ENCODE measurements at regions not wholly inside any gene's neighbourhood (a gene's known extent, or its start where the extent isn't known, plus 50 kb on each side); places are given as distances from the start of the nearest gene placed in this dataset.

DNA sequence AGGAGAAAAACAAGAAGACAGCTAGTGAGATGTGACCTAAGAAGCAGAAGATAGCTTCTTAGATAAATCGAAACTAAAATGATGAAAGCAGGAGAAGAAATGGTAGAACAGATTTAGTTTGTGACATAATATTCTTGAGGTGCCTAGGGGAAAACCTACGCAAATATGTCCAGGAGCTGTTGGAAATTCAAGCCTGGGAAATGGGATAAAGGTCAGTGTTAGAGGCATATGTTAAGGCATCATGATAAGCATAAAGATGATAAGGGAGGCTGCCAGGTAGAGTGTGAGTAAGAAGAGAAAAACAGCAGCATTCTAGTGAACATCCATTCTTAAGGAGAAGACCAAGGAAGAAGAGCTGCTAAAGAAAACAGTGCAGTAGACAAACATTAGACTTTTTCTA is 109.6 kb upstream of the LGR5 start:
- TF ChIP-seq CTCF (IDR thresholded peaks at IDR 0.05), result no peak
- no peak for TF ChIP-seq POLR2AphosphoS5 (IDR thresholded peaks at IDR 0.05)
- TF ChIP-seq POLR2A (IDR thresholded peaks at IDR 0.05), result no peak
